NCI-H2196 (cell line): ENCODE measurements at regions not wholly inside any gene's neighbourhood (a gene's known extent, or its start where the extent isn't known, plus 50 kb on each side); places are given as distances from the start of the nearest gene placed in this dataset.
"Not testable (repeated sequence)": the region's sequence is repeated elsewhere in the genome, so short reads cannot be mapped to it uniquely, and the experiment has no call there.

Source experiments
- DNase-seq: peaks from one replicate; lab custom pipeline; 2025; ENCODE audit not compliant: unreplicated experiment; lab: John Stamatoyannopoulos, UW

GRCh38 chr11:3583476-3583875 is 58.3 kb downstream of the ART5 start:
- not testable (repeated sequence) for DNase-seq

DNA sequence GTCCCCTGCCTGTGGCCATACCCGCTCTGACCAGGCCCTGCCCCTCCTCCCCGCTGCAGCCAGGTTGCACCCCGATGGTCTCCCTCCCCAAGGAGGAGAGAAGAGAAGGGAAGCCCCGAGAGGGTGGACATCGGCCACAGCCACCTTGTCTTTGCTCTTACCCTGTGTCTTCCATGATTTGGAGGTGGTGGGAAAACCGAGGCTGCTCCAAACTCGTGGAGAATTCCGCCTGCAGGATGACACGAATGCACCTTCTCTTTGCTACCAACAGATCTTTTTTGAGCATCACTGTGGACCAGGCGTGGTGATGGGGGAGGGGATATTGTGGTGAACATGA is 60.4 kb downstream of the ART5 start:
- not testable (repeated sequence) for DNase-seq

DNA sequence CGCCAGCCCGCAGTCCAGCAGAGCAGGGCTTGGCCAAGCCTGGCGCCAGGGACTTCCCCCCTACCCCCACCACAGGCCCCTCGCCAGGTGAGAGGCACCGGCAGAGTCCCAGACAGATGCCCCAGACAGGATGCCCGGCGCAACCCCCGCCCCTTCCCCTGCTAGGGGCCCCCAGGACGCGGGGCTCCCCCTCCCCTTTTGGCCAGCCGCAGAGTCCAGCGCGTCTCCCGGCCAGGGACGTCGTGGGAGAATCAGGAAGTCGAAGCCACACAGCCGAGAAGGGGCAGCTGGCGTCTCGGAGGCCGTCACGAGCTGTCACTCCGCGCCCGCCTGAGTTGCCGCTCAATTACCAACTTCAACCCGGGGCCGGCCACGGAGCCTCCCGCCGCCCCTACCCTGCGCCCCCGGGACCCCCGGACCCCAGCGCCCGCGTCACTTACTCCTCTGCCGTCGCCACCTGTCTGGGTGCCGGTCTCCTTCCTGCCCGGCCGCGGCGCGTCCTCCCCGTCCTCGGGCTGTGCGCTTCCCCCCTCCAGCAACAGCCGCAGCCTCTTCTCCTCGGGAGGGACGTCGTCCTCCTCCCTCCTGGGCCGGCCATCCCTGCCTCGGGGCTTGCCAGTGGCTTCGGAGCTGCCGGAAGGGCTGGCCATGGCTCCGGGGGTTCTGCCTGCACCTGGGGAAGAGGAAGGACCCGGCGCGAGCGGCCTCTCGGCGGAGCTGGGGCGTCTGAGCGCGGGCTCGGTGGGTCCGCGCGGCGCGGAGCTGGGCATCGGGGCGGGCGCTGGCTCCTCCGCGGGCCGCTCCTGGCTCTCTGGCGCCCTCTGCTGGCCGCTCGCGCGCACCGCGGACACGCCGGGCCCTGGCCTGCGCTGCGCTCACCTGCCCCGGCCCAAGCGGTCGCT is 61.1 kb downstream of the ART5 start:
- DNase-seq, result peak; percentile 70

- DNase-seq, result not testable (repeated sequence)
Observed at GRCh38 chr11:3579600-3580459, 62.0 kb downstream of the ART5 start.

DNA sequence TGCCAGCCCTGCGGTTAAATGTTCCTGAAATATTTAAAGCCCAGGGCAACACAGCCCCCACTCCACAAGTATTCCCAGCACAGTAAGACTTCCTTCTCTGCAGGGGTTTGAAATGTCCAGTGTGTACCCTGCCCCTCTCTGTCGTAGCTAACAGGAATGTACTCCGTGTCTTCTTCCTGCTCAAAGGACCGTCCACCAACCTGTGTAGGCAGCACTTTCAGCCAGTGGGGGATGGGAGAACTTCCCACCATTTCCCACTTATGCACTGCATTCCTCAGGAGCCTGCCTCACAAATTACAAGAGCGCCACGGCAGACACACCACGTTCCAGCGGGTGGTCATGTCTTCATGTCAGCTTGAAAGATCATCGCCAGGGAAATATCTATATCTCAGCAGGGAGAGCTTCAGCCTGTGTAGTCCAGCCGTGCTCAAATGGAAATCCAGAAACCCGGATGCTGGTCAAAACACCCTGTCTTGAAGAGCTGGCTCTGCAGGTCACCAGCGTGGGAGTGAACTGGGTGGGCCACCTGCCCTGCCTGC is 65.7 kb downstream of the ART5 start:
- DNase-seq, result not testable (repeated sequence)

GRCh38 chr11:3572976-3573647 is 68.7 kb downstream of the ART5 start:
- DNase-seq, result not testable (repeated sequence)

DNA sequence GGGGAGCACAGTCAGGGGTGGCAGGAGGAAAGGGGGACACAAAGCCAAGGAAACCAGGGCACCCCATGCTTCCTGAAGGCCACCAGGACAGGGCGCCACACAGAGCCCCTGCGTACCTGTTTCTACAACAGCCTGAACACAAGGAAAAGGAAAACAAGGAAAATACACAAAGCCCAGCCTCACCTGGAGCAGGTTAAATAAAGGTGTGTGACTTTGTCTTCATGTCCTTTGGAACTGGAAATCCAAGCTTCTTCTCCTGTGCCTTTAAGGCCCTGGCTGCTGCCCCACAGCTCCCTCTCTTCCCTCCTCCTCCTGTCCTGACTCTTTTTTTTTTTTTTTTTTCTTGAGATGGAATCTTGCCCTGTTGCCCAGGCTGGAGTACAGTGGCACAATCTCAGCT is 70.0 kb downstream of the ART5 start:
- DNase-seq, result not testable (repeated sequence)

DNA sequence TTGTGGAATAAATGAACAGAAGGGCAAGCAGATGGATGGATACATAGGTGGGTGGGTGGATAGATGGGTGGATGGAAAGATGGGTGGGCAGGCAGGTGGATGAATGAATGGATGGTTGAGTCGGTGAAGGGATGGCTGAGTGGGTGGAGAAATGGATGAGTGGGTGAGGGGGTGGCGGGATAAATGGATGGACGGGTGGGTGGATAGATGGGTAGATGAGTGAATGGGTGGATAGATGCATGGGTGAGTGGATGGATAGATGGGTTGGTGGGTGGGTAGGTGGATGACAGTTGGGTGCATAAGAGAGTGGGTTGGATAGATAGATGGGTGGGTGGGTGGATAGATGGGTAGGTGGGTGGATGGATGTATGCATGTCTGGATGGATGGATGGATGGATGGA is 76.0 kb downstream of the ART5 start:
- DNase-seq, result not testable (repeated sequence)

GRCh38 chr11:3564383-3564782 is 77.4 kb downstream of the ART5 start:
- not testable (repeated sequence) for DNase-seq

GRCh38 chr11:3554621-3555020 is 87.2 kb downstream of the ART5 start:
- DNase-seq, result not testable (repeated sequence)

GRCh38 chr11:3544990-3545389 is 96.8 kb downstream of the ART5 start:
- not testable (repeated sequence) for DNase-seq

GRCh38 chr11:3538220-3538619 is 103.6 kb downstream of the ART5 start:
- DNase-seq, result not testable (repeated sequence)

DNA sequence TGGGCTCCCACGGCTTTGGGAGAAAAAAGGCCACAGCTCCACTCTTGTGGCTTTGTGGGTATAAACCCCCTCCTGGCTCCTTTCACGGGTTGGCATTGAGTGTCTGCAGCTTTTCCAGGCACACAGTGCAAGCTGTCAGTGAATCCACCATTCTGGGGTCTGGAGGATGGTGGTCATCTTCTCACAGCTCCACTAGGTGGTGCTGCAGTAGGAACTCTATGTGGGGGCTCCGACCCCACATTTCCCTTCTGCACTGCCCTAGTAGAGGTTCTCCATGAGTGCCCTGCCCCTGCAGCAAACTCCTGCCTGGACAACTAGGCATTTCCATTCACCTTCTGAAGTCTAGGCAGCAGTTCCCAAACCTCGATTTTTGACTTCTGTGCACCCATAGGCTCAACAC is 104.5 kb downstream of the ART5 start:
- not testable (repeated sequence) for DNase-seq

DNA sequence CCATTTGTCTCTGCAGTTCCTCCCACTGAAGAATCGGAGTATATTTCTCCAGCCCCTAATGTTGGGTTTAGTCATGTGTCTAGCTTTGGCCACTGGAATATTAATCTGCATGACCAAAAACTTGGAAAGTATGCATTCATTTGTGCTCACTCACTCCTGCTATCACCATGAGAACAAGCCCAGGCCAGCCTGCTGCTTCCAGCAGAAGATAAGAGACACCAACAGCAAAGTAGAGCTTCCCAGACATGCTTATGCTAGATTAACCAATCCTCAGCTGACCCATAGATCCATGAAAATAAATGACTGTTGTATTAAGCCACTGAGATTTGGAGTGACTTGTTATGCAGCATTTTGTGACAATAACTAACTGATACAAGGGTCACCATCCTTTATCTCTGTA is 108.8 kb downstream of the ART5 start:
- not testable (repeated sequence) for DNase-seq

- not testable (repeated sequence) for DNase-seq
Observed at GRCh38 chr11:3531280-3531679, 110.5 kb downstream of the ART5 start.

GRCh38 chr11:3523567-3523966 is 118.2 kb downstream of the ART5 start:
- not testable (repeated sequence) for DNase-seq

- DNase-seq, result not testable (repeated sequence)
Observed at GRCh38 chr11:3520905-3521304, 120.9 kb downstream of the ART5 start.

DNA sequence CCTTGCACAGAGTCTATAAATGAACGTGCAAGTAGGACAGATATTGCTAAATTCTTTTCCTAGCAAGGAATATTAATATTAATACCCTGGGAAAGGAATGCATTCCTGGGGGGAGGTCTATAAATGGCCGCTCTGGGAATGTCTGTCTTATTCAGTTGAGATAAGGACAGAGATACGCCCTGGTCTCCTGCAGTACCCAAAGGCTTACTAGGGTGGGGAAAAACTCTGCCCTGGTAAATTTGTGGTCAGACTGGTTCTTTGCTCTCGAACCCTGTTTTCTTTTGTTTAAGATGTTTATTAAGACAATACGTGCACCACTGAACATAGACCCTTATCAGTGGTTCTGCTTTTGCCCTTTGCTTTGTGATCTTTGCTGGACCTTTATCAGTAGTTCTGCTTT is 122.0 kb downstream of the ART5 start:
- not testable (repeated sequence) for DNase-seq

GRCh38 chr11:3516934-3517567 is 124.7 kb downstream of the ART5 start:
- DNase-seq, result not testable (repeated sequence)

GRCh38 chr11:3516345-3516933 is 125.4 kb downstream of the ART5 start:
- DNase-seq, result not testable (repeated sequence)
